Cardiac septum (tissue), 1 donor: ENCODE measurements at regions not wholly inside any gene's neighbourhood (a gene's known extent, or its start where the extent isn't known, plus 50 kb on each side); places are given as distances from the start of the nearest gene placed in this dataset.

ENCODE experiments used
- DNase-seq: peaks from one replicate; pipeline ENCODE4 v3.0.0-alpha.2; 2020; ENCODE audit warnings: low spot score
- intact Hi-C: fragments of 100-400 bp; cut with DNase I; formaldehyde crosslinking; loops from one replicate; pipeline ENCODE4 v1.14.0; 2022
- donor health status: DM: no; HTN: no; CAD: no.

GRCh38 chr18:27713738-27714095 lies 463.2 kb downstream of the CDH2 start:
- intact Hi-C loops: loop anchor here (10.0 kb wide), 1 partner anchor 89 kb away; no protein-coding TSS in a partner anchor
- no peak for DNase-seq

GRCh38 chr18:27713037-27713737 lies 463.7 kb downstream of the CDH2 start:
- DNase-seq: no peak
- intact Hi-C loops: loop anchor here (10.0 kb wide), 1 partner anchor 88 kb away; no protein-coding TSS in a partner anchor

- intact Hi-C loops: loop anchor here (10.0 kb wide), 1 partner anchor 87 kb away; no protein-coding TSS in a partner anchor
- DNase-seq: no peak
Measured at GRCh38 chr18:27712066-27712465, 464.9 kb downstream of the CDH2 start.

GRCh38 chr18:27711382-27711781 lies 465.5 kb downstream of the CDH2 start:
- DNase-seq: no peak
- intact Hi-C loops: loop anchor here (10.0 kb wide), 1 partner anchor 87 kb away; no protein-coding TSS in a partner anchor

- intact Hi-C loops: no loop called here
- no peak for DNase-seq
Measured at GRCh38 chr18:27709344-27709743, 467.6 kb downstream of the CDH2 start.

- DNase-seq: no peak
- intact Hi-C loops: no loop called here
Measured at GRCh38 chr18:27707201-27707600, 469.7 kb downstream of the CDH2 start.

- intact Hi-C loops: no loop called here
- DNase-seq: no peak
Measured at GRCh38 chr18:27704736-27705361, 472.1 kb downstream of the CDH2 start.

GRCh38 chr18:27699137-27699536 lies 477.8 kb downstream of the CDH2 start:
- DNase-seq: no peak
- intact Hi-C loops: no loop called here

GRCh38 chr18:27696148-27696547 lies 480.8 kb downstream of the CDH2 start:
- no peak for DNase-seq
- intact Hi-C loops: no loop called here

- intact Hi-C loops: no loop called here
- DNase-seq: no peak
Measured at GRCh38 chr18:27695503-27695902, 481.4 kb downstream of the CDH2 start.

GRCh38 chr18:27695052-27695451 lies 481.9 kb downstream of the CDH2 start:
- intact Hi-C loops: no loop called here
- no peak for DNase-seq

- intact Hi-C loops: loop anchor here (5.0 kb wide), 1 partner anchor 64 kb away; no protein-coding TSS in a partner anchor
Measured at GRCh38 chr18:27688581-27688980, 488.3 kb downstream of the CDH2 start.

GRCh38 chr18:27687351-27687979 lies 489.5 kb downstream of the CDH2 start:
- intact Hi-C loops: loop anchor here (5.0 kb wide), 1 partner anchor 65 kb away; no protein-coding TSS in a partner anchor
- DNase-seq: no peak

More at GRCh38 chr18:27688581-27688980, 488.3 kb downstream of the CDH2 start:
- no peak for DNase-seq

GRCh38 chr18:27685807-27686412 lies 491.0 kb downstream of the CDH2 start:
- intact Hi-C loops: loop anchor here (5.0 kb wide), 1 partner anchor 66 kb away; no protein-coding TSS in a partner anchor
- DNase-seq: no peak

GRCh38 chr18:27685091-27685490 lies 491.8 kb downstream of the CDH2 start:
- DNase-seq: no peak
- intact Hi-C loops: loop anchor here (5.0 kb wide), 1 partner anchor 67 kb away; no protein-coding TSS in a partner anchor

GRCh38 chr18:27674411-27674810 lies 489.3 kb upstream of the CHST9 start:
- intact Hi-C loops: no loop called here
- no peak for DNase-seq

GRCh38 chr18:27673861-27674260 lies 488.8 kb upstream of the CHST9 start:
- intact Hi-C loops: no loop called here
- DNase-seq: no peak

- DNase-seq: no peak
- intact Hi-C loops: loop anchor here (10.0 kb wide), 1 partner anchor 57 kb away; no protein-coding TSS in a partner anchor
Measured at GRCh38 chr18:27668158-27668557, 483.1 kb upstream of the CHST9 start.

- intact Hi-C loops: loop anchor here (10.0 kb wide), 1 partner anchor 58 kb away; no protein-coding TSS in a partner anchor
- DNase-seq: no peak
Measured at GRCh38 chr18:27667064-27667463, 482.0 kb upstream of the CHST9 start.

GRCh38 chr18:27666016-27666415 lies 480.9 kb upstream of the CHST9 start:
- intact Hi-C loops: loop anchor here (10.0 kb wide), 1 partner anchor 59 kb away; no protein-coding TSS in a partner anchor
- no peak for DNase-seq
